HG02763 (cell line): ENCODE measurements at regions not wholly inside any gene's neighbourhood (a gene's known extent, or its start where the extent isn't known, plus 50 kb on each side); places are given as distances from the start of the nearest gene placed in this dataset.
"Not testable (repeated sequence)": the region's sequence is repeated elsewhere in the genome, so short reads cannot be mapped to it uniquely, and the experiment has no call there.

Source experiments
- ATAC-seq: cut with Tn5 transposase; IDR thresholded peaks from one replicate; pipeline ENCODE4 v1.9.1; 2021; ENCODE audit warnings: mild to moderate bottlenecking, moderate library complexity; ENCODE audit not compliant: unreplicated experiment

DNA sequence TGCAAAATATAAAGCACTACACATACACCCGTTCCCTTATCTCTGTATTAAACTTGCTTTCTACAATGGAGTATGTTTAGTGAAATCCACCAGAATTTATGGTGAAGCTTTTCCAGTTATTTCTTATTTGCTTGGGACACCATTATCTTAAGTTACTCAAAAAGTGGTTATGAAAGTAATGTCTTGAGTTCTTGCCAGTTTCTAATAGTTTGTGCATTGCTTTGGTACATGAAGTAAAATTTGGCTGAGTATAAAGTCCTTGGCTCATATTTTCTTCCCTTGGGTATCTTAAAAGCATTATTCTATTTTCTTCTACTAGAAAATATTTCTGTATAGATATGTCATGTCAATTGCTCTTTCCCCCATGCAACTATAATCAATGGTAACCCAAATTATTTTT, 85.2 kb downstream of the POLR1F start:
- ATAC-seq = no peak

DNA sequence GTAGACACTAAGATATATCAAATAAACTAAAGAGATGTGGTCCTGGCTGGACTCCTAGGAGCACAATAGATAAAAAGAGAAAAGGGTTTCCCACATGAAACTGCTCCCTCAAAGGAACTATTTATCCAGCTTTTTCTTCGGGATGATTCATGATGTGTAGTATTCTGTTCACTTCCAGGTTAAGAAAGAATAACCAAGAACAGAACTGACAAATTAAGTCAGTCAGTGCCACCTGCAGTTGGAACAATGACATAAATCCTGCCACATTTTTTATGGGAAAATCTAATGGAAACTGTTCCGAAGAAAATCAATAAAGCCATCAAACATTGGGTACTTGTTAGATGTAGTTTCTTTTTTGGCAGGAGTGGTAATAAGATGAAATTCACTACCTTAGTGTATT, 87.1 kb downstream of the POLR1F start:
- ATAC-seq = no peak

DNA sequence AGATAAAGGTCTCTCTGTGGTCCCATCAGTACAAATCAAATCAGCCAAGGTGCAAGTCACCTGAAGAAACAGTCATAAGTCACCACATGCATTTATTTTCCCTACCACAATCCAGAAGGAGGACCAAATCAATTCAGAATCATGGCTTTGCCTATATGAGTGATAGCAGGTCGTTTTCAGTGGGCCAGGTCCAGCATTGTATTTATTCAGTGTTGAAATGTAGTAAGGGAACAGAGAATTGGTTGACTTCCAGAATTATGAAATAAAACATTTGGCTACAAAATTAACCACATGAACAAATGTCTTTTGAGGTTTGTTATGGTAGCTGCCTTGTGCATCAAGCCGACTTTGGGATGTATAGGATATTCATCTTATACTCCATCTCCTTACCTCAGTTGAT, 88.4 kb downstream of the POLR1F start:
- no peak for ATAC-seq

DNA sequence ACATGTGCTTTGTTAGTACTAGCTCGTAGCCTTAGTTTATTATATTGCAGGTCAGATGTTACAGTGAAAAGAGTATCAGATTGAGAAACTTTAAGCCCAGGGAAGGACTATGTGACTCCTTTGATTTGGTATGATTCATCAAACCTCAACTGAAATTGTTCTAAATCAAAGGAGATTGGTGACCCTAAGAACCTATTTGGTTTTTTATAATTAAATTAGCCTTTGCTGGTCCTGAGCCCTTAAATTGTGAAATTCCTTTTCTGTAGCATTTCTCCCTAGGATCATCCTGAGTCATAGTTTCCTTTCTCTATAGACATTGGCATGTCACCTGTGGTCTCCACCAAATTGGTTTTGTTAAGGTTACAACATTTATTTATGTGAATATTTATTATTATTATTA, 89.7 kb downstream of the POLR1F start:
- no peak for ATAC-seq

DNA sequence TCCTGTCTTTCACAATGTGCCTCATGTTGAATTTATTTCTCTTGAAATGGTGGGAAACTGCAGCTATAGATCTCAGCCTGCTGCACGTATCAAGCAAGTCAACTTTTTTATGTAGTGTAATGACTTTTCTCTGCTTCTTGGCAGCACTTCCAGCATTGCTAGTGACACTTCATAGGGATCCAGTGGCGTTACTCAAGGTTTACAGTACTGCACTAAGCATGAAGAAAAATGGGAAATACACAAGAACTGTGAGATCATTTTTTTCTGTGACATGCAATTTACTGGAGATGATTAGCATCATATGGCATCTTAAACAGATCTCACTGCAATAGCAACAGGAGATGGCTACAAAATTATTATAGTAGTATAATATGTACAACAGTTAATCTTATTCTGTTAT, 90.9 kb downstream of the POLR1F start:
- no peak for ATAC-seq

DNA sequence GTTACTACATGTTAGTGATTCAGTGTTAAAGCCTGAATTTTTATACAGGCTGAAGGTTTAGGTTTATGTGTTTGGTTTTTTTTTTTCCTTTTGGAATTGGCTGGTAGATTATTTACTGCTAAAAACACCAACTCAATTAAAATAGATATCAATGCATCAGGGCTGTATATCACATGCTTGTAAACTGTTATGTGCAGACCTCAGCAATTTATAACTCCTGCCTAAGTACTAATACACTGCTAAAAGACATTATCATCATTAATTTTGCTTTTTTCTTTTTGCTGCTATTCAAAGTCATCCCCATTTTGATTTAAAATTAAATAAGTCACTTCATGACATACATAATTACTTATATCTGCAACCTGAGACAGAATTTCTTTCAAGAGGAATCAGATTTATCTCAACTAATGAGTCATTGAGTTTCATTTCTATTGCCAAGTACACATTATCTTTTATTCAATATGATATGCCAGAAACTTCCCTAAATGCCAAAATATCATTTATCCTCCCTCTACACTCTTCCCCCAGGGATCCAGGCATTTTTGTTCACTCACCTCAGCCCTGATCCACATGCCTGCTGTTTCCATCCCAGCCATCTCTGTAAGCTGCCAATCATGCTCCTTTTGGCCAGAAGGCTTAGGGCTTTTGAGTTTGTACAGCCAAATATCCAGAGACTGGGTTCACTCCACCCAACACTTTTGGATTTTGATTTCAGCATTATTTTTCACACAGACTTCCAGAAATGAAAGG, 98.5 kb downstream of the POLR1F start:
- no peak for ATAC-seq

DNA sequence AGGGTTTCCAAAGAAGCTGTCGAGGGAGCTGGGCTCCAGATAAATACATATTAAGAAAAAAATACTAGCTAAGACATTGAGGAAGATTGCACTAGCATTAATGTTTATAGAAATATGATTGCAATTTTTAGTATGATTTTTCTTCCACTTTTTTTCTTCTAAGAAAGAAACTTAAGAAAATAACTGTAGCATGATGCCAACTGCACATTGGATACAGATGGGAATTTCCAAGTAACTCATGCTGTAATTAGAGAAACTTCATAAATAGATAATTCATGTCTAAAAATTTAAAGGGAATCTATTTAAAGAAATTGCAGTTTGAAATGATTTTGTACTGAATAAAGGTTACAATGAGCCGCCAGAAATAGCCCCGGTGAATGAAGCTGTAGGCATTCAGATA, 119.4 kb downstream of the POLR1F start:
- ATAC-seq = no peak

DNA sequence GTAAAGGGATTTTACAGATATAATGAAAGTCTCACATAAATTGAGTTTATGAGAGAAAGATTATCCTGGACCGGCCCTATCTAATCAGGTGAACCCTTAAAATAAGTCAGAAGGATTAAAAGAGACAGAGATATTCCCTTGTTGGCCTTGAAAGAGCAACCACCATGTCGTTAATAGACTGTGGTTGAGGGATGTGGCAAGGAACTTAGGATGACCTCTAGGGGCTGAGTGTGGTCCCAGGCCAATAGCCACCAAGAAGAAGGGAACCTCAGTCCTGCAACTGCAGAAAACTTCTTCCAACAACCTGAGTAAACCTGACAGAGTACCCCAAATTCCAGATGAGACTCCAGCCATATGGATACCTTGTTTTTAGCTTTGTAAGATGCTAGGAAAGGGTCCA, 121.5 kb downstream of the POLR1F start:
- no peak for ATAC-seq

DNA sequence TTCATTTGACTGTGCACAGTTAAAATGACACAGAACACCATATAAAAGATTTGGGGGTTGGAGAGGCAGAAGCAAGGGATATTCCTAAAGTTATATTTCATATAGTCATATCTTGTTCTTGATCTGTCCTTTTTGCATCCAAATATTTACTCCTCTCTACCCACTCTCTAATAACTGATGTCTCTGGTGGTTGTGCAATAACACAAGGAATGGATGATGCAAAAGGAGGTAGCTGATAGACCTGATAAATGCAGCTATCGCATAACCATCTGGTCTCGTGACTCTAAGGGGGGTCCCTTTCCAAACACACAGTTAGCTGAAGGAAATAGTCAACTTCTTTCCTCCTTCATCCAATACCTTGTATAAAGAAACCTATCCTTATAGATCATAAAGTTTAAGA, 123.1 kb downstream of the POLR1F start:
- no peak for ATAC-seq

DNA sequence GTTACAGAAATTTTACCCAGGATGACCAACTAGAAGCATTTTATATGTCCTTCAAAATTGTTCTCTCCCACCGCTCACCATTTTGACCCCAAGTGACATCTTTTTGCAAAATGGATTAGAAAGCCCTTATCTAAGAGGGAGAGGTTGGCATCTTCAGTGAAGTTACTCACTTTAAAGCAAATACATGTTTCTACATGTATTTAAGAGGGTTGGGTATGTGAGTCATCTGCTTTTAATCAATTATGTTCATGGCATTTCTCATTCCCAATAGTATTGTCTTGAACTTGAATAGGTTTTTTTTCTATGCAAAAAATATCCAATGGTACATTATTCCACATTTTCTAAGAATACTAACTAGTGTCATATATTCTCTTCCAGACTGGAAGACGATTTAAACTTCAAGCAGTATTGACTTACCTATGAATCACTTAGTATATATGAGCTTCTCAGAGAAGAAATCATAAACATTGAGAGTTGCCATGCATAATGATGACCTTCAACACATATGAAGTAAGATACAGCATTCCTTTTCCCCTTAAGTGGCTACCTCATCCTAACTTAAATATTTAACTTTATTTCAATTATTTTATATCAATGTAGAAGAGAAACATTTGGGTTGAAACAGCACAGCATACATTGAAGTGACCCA, 132.8 kb downstream of the POLR1F start:
- ATAC-seq = no peak

DNA sequence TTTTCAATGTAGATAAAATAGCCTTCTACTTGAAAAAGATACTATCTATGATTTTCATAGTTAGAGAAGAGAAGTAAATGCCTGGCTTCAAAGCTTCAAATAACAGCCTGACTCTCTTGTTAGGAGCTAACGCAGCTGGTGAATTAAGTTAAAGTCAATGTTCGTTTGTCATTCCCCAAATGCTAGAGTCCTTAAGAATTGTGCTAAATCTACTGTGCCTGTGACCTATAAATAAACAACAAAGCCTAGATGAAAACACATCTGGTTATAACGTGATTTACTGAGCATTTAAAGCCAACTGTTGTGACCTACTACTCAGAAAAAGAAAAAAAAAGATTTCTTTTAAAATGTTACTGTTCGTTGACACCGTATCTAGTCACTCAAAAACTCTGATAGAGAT, 134.7 kb downstream of the POLR1F start:
- no peak for ATAC-seq

DNA sequence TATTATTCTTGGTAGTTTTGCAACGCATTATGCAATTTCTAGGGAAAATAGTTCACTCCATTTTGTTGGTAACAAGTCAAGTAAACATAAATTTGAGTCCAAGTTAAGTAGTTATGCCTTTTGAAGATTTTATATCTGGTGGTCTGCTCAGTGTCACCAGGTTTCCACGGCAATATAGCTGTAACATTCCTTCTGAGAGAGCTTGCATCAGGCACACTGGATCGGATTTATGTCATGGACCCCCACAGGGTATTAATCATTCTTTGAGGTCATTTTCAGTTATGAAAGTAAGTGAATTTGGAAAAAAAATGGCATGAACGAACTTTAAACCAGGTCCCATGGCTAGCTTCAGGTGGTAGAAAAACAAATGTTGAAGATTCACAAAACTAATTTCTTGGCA, 136.3 kb downstream of the POLR1F start:
- ATAC-seq = no peak

DNA sequence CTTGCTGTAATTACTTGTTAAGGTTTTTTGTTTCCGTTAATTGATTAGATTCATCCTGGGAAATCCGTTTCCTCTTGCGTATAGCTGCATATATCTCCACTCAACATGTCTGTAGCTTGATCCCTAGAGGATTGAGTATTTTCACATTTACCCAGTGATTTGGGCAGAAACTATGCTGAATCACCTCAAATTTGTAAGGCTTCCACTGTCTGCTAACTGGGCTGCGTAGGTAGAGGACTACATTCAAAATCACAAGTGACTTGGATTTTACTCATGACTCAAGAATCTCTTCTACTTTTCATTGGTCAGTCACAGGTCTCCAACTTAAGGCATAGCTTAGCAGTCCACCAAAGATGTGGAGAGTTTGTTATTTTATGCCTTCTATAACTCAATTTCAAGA, 141.8 kb downstream of the POLR1F start:
- no peak for ATAC-seq

DNA sequence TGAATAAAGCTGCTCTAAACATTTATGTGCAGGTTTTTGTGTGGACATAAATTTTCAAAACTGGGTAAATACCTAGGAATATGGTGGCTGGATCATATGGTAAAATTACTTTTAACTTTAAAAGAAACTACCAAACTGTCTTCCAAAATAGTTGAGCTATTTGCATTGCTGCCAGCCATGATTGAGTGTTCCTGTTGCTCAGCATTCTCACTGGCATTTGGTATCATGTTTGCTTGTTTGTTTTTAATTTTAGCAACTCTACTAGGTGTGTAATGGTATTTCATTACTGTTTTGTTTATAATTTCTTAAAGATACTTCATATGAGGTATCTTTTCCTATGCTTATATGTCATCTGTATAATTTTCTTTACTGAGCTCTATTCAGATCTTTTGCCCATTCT, 143.2 kb downstream of the POLR1F start:
- no peak for ATAC-seq

DNA sequence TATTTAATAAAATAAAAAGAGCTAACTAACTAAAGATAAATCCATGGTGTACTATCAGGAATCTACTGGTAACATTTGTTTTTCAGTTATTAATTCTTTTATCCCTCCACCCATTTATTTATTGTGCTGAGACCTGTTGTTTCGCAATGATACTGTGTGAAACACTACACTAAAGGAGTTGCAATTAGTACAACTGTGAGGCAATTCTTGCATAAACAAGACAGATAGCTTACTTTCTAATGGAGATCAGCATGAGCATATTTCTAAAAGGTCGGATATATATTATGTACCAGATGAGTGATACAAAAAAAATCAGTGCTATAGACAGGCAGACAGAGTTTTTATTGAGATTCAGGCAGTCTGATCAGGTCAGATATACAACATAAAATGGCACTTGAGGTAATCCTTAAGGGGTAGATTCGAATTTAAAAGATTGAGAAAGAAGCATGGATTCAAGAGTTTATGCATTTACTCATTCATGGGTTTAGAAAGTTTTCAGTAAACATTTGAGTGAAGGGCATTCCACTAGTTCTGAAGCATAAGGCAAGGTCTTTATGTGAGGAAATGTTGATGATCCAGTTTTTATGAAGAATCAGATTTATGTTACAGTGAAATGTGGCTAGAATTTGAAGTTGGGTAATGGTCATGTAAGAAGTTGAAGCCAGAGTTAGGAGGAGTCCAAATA, 147.6 kb downstream of the POLR1F start:
- no peak for ATAC-seq

DNA sequence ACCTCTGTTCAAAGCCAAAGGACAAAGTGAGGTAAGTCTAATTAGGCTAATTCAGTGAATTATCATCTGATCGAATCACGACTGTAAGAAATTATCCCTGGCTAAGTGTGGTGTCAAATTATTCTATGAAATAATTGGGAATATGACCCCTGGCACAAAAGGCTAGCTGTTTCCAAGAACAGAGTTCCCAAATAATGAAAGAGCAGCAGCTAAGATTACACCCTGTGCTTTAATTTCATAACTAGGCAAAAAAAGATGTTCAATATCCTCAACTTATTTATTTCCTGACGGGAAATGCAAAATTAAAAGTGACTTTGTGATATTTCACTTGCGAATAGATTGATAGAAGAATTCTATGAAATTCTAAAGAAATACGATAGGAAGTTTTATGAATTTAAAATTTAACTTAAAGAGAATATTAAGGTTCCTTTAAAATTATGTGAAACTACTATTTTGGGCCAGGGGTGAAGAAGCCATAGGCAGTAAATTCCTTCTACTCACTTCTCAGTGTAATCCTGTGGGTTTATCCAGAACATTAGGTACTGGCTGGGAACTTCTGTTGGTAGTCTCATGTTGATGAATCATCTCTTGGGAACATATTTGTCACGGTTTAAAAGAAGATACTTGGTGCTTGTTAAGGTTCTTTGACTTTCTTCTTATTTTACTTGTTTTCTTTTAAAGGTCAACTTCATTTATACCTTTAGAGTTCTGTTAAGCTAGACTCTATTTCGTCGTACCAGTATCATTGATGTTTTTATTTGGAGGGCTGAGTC, 148.5 kb downstream of the POLR1F start:
- ATAC-seq = no peak

DNA sequence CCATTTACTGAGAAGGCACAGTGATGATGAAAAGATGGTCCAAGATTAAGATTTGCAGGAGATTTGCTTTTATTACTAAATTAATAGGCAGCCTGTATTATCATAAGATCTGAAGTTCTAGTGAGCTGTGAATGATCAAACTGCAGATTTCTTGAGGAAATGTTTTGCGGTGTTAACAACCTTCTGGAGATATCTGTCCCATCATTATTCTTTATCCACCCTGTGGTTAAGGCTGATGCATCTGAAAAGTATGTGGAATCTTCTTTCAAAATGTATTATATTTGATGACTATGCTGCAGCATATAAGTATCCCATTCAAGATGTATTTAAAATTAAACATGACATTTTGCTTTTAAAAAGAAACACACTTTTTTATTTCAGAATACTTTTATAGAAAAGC, 150.3 kb downstream of the POLR1F start:
- no peak for ATAC-seq

DNA sequence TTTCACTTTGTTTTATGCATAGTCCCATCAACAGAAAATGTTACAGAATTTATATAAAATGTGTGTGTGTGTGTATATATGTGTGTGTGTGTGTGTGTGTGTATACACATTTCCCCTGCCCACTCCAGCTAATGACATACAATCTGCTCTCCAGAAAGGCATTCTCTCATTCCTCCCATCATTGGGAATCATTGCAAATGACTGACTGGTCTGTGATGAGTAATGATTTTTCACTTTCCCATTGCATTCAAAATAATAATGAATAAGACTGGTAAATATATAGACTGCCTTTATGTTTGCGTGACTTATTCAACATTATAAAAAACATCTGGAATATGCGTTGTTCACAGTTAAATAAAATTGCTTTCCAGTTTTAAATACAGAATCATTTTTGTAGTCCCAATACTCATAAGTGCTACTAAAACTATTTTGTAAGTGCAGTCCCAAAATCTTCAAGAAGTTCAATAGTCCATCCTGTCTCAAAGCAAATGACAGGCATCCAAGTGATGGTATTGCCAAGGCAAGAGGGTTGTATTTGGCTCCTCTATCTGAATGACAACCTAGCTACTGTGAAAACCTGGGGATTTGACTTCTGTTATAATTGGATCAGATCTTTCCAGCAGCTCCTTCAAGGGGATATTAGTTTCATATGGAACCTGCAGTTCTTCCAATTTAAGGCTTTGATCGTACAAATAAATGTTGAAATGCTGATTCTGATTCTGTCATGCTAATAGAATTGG, 150.9 kb downstream of the POLR1F start:
- ATAC-seq = no peak

DNA sequence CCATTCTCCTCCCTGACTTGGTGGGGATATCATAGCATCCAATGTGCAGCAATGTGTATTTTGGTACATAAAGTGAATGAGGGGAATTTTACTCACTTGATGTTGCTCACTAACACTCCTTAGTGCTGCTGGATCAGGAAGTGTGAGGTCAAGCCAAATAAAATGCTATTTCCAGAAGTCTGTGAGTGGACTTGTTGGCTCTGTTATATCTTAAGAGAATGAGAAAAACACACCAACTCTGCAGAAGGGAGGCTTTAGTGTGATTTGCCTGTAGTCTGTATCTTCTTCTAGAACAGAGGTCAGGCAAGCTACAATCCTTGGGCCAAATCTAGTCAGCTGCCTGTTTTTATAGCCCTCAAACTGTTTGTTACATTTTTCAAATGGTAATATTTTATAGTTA, 154.3 kb downstream of the POLR1F start:
- ATAC-seq = no peak

DNA sequence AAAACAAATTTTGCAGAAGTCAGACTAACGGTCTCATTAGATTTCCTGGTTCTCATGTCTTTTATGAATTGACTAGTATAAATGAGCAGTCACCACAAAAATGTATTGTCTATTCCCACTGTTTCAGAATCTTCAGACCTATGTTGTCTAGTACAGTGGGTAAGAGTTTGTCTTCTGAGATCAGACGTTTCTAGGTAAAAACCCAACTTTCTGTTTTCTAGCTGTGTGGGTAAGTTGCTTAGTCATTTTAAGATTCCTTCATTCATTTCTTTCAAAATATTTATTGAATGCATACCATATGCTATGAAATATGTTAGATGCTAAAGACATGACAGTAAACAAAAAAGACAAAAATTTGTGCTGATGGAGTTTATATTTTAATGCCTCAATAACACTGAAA, 156.3 kb downstream of the POLR1F start:
- no peak for ATAC-seq

DNA sequence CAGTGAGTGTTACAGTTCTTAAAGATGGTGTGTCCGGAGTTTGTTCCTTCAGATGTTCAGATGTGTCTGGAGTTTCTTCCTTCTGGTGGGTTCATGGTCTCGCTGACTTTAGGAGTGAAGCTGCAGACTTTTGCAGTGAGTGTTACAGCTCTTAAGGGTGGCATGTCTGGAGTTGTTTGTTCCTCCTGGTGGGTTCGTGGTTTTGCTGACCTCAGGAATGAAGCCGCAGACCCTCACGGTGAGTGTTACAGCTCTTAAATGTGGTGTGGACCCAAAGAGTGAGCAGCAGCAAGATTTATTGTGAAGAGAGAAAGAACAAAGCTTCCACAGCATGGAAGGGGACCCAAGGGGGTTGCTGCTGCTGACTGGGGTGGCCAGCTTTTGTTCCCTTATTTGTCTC, 159.6 kb downstream of the POLR1F start:
- ATAC-seq = not testable (repeated sequence)
